ENCODE measurements at regions not wholly inside any gene's neighbourhood (a gene's known extent, or its start where the extent isn't known, plus 50 kb on each side); places are given as distances from the start of the nearest gene placed in this dataset.

GRCh38 chr7:125136341-125136740, 206.7 kb upstream of the POT1 start:
- TF ChIP-seq ZNF565 (CRISPR knock-in tag; conservative IDR thresholded peaks at IDR 0.05; ENCODE audit: low read depth) = no peak
- TF ChIP-seq PATZ1 (CRISPR knock-in tag; IDR thresholded peaks at IDR 0.05; ENCODE audit: borderline replicate concordance) = no peak
- TF ChIP-seq TCF4 (CRISPR knock-in tag; IDR thresholded peaks at IDR 0.05; ENCODE audit: borderline replicate concordance) = no peak
- TF ChIP-seq POU6F1 (CRISPR knock-in tag; IDR thresholded peaks at IDR 0.05; ENCODE audit: borderline replicate concordance, low read depth) = no peak
- TF ChIP-seq ZC3H10 (CRISPR knock-in tag; IDR thresholded peaks at IDR 0.05) = no peak
- TF ChIP-seq GLIS3 (CRISPR knock-in tag; IDR thresholded peaks at IDR 0.05) = no peak
- no peak for TF ChIP-seq TSHZ2 (CRISPR knock-in tag; IDR thresholded peaks at IDR 0.05)
- no peak for TF ChIP-seq BACH2 (CRISPR knock-in tag; IDR thresholded peaks at IDR 0.05; ENCODE audit: borderline replicate concordance)
- no peak for TF ChIP-seq ESRRG (CRISPR knock-in tag; IDR thresholded peaks at IDR 0.05)
- TF ChIP-seq ARNTL (CRISPR knock-in tag; IDR thresholded peaks at IDR 0.05; ENCODE audit: borderline replicate concordance, low read depth) = no peak
- TF ChIP-seq ZFP3 (CRISPR knock-in tag; IDR thresholded peaks at IDR 0.05) = no peak
- no peak for TF ChIP-seq ZNF70 (CRISPR knock-in tag; IDR thresholded peaks at IDR 0.05)
- no peak for TF ChIP-seq ZFP30 (CRISPR knock-in tag; IDR thresholded peaks at IDR 0.05)
- TF ChIP-seq CREB5 (CRISPR knock-in tag; IDR thresholded peaks at IDR 0.05; ENCODE audit: low read depth) = no peak
- TF ChIP-seq CSDC2 (CRISPR knock-in tag; IDR thresholded peaks at IDR 0.05) = no peak
- no peak for TF ChIP-seq SNAI2 (CRISPR knock-in tag; IDR thresholded peaks at IDR 0.05)
- ATAC-seq = no peak

GRCh38 chr7:125130173-125130572, 200.5 kb upstream of the POT1 start:
- ATAC-seq = no peak
- TF ChIP-seq OSR1 (CRISPR knock-in tag; IDR thresholded peaks at IDR 0.05) = no peak
- no peak for TF ChIP-seq TSHZ2 (CRISPR knock-in tag; IDR thresholded peaks at IDR 0.05)
- TF ChIP-seq CSRNP3 (CRISPR knock-in tag; IDR thresholded peaks at IDR 0.05) = no peak
- no peak for TF ChIP-seq ARNTL (CRISPR knock-in tag; IDR thresholded peaks at IDR 0.05; ENCODE audit: borderline replicate concordance, low read depth)
- no peak for TF ChIP-seq RARB (CRISPR knock-in tag; IDR thresholded peaks at IDR 0.05)
- TF ChIP-seq ZNF8 (CRISPR knock-in tag; IDR thresholded peaks at IDR 0.05) = no peak
- TF ChIP-seq ZC3H10 (CRISPR knock-in tag; IDR thresholded peaks at IDR 0.05) = no peak
- TF ChIP-seq PATZ1 (CRISPR knock-in tag; IDR thresholded peaks at IDR 0.05; ENCODE audit: borderline replicate concordance) = no peak
- no peak for TF ChIP-seq POU6F1 (CRISPR knock-in tag; IDR thresholded peaks at IDR 0.05; ENCODE audit: borderline replicate concordance, low read depth)
